ENCODE measurements at regions not wholly inside any gene's neighbourhood (a gene's known extent, or its start where the extent isn't known, plus 50 kb on each side); places are given as distances from the start of the nearest gene placed in this dataset.

DNA sequence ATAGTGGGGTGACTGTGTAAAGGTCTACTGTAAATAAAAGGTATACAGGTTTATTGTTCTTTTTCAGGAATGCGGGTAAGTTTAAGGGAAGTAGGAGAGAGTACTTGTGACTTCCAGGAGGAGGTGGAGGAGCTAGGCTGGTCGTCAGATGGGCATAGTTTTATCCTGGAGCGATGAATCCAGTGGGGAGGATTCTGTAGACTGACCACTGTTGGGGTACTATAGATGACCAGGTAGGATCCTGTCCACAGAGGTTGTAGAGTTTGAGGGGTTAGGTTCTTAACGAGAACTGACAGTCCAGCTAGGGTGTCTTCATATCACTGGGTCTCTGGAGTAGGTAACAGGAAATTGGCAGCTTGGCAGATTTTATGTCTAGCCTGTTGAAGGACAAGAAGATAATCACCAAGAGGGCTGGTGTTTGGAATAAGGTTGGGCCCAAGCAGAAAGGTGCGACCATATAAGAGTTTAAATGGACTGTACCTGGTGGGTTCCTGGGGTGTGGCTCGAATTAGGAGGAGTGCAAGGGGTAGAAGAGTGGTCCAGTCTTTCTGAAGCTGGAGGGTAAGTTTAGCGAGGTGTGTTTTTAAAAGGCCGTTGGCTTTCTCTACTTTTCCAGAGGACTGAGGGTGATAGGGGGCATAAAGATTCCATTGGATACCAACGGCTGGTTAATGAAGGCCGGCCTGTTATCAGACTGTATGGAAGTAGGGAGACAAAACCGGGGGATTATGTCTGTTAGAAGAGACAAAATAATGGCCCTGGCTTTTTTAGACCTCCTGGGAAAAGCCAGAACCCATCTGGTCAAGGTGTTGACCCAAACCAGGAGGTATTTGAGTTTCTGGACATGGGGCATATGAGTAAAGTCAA is 751.3 kb upstream of the ADGRB3 start:
- TF ChIP-seq EZH2 (IDR thresholded peaks at IDR 0.05; ENCODE audit: low read length, unreplicated experiment) = no peak
- TF ChIP-seq EZH2phosphoT487 (IDR thresholded peaks at IDR 0.05; ENCODE audit: borderline replicate concordance, low read length) = no peak
- no peak for TF ChIP-seq CTCF (conservative IDR thresholded peaks at IDR 0.05; ENCODE audit: low read depth, low read length)
- BruUV-seq (replicated peaks) = no TSS peak
- no peak overlapping the region for H3K4me2 ChIP-seq (ENCODE audit: low read length)
- H3K36me3 ChIP-seq (ENCODE audit: low read depth, low read length) = no peaks in the 10 kb centered on the region
- no peaks in the 10 kb centered on the region for H3K9me2 ChIP-seq (replicated peaks; ENCODE audit: low read length)
- ChIA-PET POLR2A (ENCODE audit: unreplicated experiment) (no interaction called here), CTCF (no interaction called here)
- no peaks in the 10 kb centered on the region for H3K27me3 ChIP-seq (ENCODE audit: low read length)
- H3F3A ChIP-seq (ENCODE audit: low read length, unreplicated experiment) = no peaks in the 10 kb centered on the region
- no peaks in the 10 kb centered on the region for H3K4me1 ChIP-seq (ENCODE audit: insufficient read depth, low read length)
- no peaks in the 10 kb centered on the region for H4K20me1 ChIP-seq (ENCODE audit: low read length)
- no peaks in the 10 kb centered on the region for H3K79me2 ChIP-seq (ENCODE audit: low read length)
- H2AFZ ChIP-seq (ENCODE audit: low read length) = no peak overlapping the region
- ATAC-seq (no peak), DNase-seq (no peak)
- no peak overlapping the region for H3K9ac ChIP-seq (ENCODE audit: low read length)
- no peak overlapping the region for H3K4me3 ChIP-seq (ENCODE audit: low read length)
- intact Hi-C loops (cut with micrococcal nuclease) = no loop called here
- no peaks in the 10 kb centered on the region for H3K9me3 ChIP-seq (ENCODE audit: low read length)
- no peak overlapping the region for H3K27ac ChIP-seq (ENCODE audit: low read length)

GRCh38 chr6:67882436-67883311 is 752.4 kb upstream of the ADGRB3 start:
- H3K9ac ChIP-seq (ENCODE audit: low read length) = no peak overlapping the region
- H3F3A ChIP-seq (ENCODE audit: low read length, unreplicated experiment) = no peaks in the 10 kb centered on the region
- H3K27ac ChIP-seq (ENCODE audit: low read length) = no peak overlapping the region
- H4K20me1 ChIP-seq (ENCODE audit: low read length) = no peaks in the 10 kb centered on the region
- intact Hi-C loops (cut with micrococcal nuclease) = no loop called here
- DNase-seq (no peak), ATAC-seq (no peak)
- no peak overlapping the region for H3K4me2 ChIP-seq (ENCODE audit: low read length)
- H3K4me3 ChIP-seq (ENCODE audit: low read length) = no peak overlapping the region
- H3K27me3 ChIP-seq (ENCODE audit: low read length) = no peaks in the 10 kb centered on the region
- no peaks in the 10 kb centered on the region for H3K9me3 ChIP-seq (ENCODE audit: low read length)
- H2AFZ ChIP-seq (ENCODE audit: low read length) = no peak overlapping the region
- H3K4me1 ChIP-seq (ENCODE audit: insufficient read depth, low read length) = no peaks in the 10 kb centered on the region
- no peaks in the 10 kb centered on the region for H3K79me2 ChIP-seq (ENCODE audit: low read length)
- no peaks in the 10 kb centered on the region for H3K9me2 ChIP-seq (replicated peaks; ENCODE audit: low read length)
- BruUV-seq (replicated peaks) = no TSS peak
- no peaks in the 10 kb centered on the region for H3K36me3 ChIP-seq (ENCODE audit: low read depth, low read length)
- ChIA-PET CTCF (no interaction called here), POLR2A (ENCODE audit: unreplicated experiment) (no interaction called here)
- TF ChIP-seq EZH2phosphoT487 (IDR thresholded peaks at IDR 0.05; ENCODE audit: borderline replicate concordance, low read length) = no peak
- TF ChIP-seq CTCF (conservative IDR thresholded peaks at IDR 0.05; ENCODE audit: low read depth, low read length) = no peak
- no peak for TF ChIP-seq EZH2 (IDR thresholded peaks at IDR 0.05; ENCODE audit: low read length, unreplicated experiment)
